DMS53 (cell line): ENCODE measurements at regions not wholly inside any gene's neighbourhood (a gene's known extent, or its start where the extent isn't known, plus 50 kb on each side); places are given as distances from the start of the nearest gene placed in this dataset.
A peak's percentile ranks its signal among the peaks of the same experiment; 100 is the strongest.

ENCODE experiments used
- DNase-seq: peaks from one replicate; lab custom pipeline; 2025; lab: John Stamatoyannopoulos, UW

DNA sequence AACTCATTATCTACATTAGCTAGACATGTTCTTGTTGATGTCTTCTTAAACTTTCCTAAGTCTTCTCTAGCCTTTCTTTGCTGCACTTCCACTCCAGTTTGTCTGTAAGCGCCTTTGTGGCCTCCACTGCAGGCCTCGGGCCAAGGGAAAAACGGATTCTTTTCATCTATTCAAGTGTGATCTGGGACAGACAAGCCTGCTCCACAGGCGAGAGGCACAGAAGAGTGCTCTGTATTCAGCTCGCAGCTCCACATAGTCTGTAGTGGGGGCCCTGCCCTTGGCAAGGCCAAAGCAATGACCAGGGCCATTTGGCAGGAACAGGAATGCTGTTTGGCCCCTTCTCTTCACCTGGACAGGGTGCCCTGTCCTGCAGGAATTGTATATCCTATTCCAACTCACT lies 84.1 kb upstream of the BARX2 start:
- no peak for DNase-seq

DNA sequence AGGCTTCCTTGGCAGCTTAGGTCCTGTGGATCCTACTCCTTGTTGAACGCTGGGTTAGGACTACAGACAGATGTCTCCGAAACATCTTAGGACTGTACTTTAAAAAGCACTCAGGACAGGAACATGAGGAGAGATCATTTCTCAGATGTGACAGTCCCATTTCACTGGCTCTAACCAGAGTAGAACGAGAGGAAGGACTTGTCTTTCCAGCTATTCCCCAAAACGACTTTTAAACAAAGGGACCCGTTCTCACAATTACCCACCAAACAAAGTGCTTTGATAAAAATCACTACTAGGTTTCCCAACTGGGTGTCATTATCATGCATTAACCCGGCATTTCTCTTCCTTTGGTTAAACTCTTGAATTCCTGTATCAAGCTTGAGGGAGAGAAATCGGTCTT lies 84.7 kb upstream of the BARX2 start:
- DNase-seq, result no peak

DNA sequence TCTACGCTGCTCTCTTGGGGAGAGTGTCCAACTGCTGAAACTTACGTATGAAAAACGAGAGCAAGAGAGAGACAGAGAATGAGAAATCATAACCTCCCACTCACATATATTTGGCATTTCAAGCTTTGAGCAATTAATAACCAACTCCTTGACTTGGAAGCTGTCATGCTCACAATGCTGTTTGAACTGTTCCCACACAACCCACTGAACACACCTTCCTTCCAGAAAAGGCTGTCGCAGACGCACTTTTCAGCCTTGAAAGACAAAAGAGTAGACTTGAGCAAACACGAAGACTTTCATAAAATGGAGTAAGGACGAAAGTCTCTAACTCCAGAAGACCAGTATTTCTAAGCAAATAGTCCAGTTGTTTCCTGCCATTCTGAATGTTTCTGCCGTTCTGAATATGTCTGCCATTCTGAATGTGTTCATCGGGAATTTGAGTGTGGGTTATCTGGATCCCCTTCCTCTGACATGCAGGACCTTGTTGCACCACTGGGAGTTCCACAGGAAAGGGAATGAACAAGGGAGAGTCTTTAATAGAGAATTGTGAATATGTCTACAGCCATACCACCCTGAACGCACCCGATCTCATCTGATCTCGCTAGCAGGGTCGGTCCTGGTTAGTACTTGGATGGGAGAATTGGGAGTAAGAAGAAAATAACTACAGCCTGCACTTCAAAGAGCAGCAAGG lies 86.2 kb upstream of the BARX2 start:
- DNase-seq, result peak; percentile 48

DNA sequence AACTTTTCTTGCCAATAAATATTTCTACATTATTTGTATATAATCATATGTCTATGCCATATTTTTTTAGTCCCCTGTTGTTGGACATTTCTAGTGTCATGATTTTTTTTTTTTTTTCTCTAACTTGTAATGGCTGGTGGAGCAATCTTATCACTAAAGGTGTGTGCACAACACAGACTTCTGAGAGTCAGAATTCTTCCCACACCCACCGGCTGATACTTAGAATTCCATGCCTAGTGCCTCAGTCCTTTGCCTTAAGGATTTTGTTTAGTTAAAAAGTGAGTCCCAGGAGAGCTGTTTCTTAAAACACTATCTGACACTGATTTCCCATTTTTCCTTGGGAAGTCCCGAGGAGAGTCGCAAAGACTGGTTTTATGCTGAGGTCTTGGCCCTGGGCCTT lies 87.7 kb upstream of the BARX2 start:
- DNase-seq, result no peak

DNA sequence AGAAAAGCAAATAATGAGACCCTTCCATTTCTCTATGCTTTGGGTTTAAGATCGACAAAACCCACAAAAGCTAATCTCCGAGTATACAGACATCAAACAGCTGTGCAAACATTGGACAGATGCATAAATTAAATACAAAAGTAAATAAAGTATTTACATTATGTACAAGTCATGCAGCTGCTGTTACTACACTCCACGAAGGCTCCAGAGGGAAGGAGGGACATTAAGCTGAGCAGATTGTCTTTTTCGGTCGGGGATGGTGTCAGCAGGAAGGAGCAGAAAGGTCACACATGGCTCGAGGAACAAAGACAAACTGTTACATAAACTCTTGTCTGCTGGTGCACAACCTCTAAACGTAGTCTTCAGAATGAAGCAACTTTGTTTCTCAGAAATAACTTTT lies 88.8 kb upstream of the BARX2 start:
- DNase-seq, result peak; percentile 98

DNA sequence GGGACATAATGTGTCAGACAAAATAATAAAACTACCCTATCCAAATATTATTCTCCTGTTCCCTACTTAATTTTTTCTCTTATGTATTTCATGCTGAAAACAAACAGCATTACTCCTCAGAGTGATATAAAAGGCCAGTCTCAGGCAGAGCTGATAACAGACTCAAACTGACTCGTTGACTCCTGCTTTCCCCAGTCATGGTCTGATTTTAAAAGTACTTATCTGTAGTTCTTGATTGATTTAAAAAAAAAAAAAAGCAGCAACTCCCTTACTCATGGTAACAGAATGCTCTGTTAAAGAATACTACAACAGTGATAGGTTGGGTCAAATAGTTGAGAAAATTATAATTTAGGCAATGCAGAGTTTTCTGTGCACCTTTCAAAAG lies 90.3 kb upstream of the BARX2 start:
- peak; percentile 80 for DNase-seq

DNA sequence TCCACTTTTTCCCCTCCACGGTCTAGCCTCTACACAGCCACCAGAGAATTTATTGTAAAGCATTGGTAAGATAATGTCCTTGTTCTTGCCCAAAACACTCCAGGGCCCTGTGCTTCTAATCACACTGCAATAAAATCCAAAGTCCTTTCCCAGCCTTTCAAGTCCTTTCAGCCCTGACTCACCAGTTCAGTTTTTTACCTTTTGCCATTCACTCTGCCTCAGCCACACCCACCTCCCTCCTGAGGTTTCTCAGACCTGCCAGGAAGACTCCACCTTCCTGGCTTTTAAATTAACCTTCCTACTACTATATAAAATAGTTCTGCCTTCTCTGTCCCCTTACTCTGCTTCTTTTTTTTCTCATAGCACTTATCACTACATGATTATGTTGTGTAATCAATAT lies 91.0 kb upstream of the ARHGAP32 start:
- DNase-seq, result peak; percentile 74

DNA sequence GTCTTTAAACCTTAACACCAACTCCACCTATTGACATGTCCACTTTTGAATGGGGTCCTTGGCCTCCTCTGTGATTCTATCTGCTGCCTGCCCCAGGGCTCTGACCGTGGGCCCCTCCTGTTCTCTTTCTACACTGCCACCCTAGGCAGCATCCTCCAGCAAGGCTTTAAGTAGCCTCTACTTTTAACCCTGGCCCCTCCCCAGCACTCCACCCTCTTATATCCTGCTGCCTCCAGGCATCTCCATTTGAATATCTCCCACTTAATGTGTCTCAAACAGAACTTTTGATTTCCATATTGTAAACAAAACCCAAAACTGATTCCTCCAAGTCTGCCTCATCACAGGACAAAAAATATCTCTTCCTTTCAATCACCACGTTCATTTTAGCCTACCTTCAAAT lies 90.5 kb upstream of the ARHGAP32 start:
- no peak for DNase-seq

DNA sequence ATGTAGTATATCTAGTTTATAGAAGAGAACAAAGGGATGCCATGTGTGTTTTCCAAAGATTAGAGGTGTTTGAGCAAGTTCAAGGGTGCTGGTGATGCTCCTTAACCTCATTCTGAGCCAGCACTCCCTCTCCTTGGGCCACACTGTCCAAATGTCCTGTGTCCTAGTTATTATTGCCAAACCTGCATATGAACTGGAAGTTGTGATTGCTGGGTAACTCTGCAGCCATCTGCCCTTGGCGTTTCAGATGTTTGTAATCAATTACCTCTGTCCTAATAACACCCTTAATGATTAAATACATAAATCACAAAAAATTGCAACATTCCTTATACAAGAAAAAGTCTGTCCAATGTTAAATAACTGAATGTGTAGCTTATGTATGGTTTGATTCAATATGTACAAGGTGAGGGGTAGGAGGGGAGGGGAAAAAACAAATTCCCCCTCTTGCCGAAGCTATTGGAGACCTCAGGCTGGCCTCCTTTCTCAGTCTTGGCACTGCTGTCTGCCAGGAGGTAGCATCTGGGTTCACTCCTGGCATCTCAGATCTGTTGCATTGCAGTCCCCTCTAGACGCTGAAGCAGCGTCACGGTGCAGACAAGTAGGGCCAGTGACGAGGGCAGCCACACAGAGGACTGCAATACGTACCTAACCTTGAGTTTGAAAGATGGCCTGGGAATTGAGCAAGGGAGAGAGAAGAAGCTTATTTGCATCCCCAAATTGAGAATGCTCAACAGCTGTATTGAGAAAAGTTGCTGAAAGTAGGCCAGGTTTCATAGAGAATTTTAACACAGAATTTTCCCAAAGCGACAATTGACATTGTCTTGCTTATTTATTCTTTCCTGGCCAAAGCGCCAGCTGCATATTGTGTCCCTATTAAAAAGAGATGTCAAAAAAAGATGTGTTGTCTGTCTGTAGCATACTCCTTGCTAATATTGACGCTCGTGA lies 89.6 kb upstream of the ARHGAP32 start:
- DNase-seq, result no peak

DNA sequence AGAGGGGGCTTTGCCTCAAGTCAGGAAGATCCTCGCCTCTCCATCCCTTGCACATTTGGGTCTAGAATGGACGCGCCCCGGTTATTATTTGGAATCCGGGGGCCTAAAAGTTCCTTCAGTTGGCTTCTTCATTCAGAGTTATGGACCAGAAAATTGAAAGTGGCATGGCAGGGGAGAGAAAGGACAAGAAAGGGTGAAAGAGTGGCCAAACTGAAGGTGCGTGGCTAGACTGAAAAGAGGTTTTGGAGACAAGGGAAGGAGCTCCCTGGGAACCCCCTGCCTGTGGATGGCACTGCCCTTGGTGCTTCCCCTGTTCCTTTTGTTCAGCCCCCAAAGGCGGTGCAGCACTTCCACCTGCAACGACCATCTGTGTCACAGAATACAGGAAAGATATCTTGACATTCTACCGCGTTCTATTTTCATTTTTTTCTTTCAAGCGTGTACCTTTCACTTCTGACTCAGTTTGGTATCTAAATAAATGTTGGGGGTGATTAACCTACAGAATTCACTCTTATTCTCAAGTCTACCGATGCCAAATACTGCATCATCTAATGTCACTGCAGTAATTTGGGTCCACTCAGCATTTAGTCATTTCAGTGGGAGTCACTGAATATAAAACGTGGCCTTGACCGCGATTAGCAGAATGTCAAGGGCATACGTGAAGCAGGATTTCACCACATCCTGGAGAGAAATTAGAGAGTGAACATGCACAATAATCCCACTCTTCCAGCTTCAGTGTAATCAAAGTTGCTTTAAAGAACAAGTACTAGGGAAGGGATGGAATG lies 88.1 kb upstream of the ARHGAP32 start:
- DNase-seq, result peak; percentile 60

DNA sequence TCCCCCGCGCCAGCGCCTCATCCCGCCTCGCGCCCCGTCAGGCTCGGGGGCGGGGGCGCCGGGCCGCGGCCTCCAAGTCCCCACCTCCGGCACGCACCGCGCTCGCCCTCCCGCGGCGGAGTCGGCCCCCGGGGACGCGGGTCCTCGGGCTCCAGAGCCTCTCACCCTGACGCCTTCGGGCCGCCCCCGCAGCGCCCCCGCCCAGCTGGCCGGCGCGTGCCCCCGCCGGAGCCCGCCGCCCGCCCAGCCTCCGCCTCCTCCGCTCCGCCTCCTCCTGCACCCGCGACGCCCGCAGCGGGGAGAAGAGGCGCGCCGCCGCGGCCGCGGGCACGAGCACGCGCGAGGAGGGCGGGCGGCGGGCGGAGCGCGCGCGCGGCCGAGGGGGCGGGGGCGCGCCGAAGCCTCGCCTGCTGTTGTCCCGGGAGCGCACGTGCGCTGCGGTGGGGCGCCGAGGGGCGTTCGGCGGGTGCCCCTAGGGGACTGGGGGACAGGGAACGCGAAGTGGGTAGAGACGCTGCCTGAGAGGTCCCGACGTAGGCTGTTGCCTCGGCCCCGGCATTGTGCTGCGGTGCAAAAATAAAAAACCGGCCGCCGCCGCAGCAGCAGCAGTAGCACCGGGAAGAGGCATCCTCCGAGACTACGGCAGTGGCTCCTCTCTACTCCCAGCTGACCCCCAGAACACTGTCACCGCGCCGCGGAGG lies 87.4 kb upstream of the ARHGAP32 start:
- peak; percentile 96 for DNase-seq

DNA sequence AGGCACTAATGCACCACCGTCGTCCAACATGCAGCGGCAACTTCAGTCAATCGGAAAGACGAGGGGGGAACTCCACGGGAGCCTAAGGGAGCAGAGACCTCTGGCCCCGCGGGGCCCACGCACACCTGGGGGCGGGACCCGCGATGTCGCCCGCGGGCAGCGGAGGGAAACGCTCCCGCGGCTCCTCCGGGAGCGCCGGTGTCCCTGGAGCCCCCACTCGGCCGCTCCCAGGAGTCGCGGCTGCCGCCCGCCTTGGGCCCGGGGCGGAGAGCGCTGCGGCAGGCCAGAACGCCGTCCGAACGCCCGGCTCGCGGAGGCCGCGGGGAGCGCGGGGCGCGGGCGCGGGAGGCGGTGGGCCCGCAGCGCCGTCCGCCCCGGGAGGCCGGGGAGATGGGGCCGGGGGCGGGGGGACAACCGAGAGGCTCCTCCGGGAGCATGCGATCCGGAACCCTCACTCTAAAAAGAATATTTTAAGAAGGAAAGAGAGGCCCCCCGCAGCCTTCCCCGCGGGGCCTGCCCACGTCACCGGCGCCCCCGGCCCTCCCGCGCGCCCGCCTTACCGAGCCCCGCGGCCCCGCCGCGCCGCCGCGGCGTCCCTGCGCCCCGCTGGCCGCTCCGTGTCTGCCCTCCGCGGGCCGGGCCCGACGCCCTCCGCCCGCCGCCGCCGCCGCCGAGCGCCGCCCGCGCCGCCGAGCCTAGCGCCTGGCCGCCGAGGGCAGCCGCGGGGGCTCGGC lies 86.6 kb upstream of the ARHGAP32 start:
- DNase-seq, result peak; percentile 65

DNA sequence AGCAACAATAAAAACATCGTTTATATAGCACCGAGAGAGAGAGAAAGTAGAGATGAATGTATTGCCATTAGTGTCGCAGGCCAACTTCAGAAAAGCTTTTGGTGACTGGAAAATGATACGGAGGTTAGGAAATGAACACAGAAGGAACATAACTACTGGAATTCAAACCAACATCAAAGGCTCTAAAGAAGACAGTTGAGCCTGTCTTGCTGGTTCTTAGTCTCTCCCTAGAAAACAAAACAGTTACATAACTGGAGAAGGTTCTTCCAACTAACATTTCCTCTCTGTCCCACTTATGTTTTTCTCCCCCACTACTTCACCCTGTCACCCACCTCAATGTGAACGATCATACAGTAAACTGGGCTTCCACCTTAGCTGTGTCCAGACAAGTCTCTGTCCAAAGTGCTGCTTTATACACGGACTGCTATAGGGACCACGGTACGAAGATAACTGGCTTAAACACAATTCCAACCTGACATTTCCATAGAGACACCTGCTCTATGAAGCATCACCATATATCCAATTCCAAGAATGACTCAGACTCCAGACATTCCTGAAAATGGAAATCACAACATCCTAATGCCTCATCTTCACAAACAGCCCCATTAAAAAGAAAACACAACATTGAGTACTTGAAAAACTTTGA lies 85.2 kb upstream of the ARHGAP32 start:
- DNase-seq, result peak; percentile 40

DNA sequence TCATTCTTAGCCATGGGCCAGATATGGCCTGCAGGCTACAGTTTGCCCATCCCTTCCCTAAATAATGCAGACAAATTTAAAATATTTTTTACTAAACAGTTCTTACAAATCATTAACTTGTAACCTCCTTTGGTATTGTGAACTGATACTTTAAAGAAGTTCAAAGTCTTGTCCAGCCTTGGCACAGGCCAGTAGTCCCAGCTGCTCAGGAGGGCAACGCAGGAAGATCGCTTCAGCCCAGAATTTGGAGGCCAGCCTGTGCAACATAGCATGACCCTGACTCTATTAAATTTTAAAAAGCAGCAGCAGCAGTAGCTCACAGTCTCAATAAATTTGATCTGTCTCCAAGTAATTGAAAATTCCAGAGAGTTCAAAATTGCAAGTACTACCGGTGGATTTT lies 83.7 kb upstream of the ARHGAP32 start:
- DNase-seq, result no peak

DNA sequence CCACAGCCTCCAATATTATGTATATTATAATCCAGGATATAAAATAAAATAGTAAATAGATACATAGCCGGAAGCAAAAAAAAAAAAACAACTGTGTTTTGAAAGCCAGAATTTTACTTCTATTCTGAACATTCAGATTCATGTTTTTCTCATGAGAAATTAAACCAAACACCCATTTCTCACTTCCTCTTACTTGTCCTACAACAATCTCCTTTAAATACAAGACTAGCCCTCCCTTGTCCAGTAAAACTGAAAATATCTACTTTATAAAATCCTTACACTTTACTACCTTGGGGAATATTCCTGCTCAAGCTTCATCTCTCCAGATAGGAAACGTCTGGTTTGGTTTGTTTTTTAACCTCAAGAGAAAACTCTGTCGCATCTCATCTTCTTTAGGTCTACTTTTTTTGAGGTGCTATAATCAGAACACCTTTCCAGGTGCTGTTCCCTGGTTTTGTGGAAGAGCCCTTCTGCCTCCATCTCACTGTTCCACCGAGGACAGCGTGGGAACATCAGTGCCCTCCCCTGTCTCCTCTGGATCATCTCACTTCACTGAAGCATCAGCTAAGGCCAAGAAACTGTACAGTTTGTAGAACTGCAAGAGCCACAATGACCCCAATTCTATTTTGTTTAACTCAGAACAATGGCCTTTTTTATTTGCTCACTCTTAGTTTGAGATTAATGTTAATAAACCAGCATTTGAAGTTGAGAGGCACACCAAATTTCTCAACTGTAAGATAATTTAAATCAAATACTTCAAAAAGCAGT lies 82.0 kb upstream of the ARHGAP32 start:
- no peak for DNase-seq

DNA sequence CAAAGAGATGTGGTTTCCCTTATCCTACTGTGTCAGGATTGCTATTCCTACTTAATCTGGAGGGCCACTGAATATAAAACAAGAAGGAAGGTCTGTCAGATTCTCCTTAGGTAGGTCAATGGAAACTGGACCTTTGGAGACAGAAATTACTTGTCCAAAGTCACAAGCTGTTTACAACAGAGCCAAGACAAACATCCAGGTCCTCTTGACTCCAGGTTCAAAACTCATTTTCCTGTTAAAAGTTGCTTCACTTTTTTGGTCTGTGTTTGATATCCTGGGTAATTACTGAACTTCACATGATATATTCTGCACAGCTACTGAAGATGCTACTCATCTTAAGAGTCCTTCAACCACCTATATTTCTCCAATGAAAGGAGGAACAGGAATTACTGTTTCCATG lies 81.2 kb upstream of the ARHGAP32 start:
- no peak for DNase-seq

DNA sequence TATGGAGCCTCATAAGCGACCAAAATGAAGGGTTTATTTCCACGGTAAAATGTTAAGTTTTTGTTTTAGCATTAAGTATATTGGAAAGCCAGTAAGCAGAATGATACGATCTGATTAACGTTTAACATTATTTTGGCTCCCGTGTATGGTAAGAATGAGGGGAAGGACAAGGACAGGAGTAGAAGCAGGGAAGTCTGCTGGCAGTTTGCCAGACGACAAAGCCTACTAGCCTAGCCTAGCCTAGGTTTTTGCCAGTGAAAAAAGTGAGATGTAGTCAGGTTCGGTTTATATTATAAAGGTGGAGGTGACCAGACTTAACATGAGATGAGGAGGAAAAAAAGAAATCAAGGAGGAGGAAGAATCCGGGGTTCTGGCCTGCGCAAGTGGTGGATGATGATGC lies 78.9 kb upstream of the ARHGAP32 start:
- no peak for DNase-seq

DNA sequence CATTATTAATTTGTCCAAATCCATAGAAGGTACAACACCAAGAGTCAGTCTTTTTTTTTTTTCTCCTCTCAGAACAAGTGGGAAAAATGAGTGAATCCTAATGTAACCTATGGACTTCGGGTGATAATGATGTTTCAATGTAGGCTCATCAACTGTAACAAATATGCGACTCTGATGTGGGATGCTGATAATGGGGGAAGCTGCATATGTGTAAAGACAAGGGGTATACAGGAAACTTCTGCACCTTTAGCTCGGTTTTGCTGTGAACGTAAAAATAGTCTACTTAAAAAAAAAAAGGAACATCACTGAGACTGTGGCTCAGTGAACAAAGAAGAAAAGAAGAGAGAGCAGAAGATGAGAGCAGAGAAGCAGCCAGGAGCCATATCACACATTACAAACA lies 78.3 kb upstream of the ARHGAP32 start:
- no peak for DNase-seq

DNA sequence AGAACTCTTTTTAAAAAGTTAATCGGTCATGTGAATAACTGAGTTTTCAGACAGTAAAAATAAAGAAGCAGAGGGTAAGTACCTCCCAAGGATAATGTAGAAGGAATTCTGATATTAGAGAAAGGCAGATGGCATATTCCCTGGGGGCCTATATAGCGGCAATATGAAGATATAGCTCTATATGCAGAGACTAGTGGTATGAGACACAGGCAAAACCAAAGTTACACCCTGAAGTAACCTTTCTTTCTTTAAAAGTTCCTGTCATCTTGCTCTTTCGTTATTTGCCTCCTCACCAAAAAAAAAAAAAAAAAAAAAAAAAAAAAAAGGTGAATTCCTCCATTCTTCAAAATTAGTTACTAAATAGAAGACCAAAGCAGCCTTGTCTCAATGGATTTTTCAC lies 76.2 kb upstream of the ARHGAP32 start:
- no peak for DNase-seq

DNA sequence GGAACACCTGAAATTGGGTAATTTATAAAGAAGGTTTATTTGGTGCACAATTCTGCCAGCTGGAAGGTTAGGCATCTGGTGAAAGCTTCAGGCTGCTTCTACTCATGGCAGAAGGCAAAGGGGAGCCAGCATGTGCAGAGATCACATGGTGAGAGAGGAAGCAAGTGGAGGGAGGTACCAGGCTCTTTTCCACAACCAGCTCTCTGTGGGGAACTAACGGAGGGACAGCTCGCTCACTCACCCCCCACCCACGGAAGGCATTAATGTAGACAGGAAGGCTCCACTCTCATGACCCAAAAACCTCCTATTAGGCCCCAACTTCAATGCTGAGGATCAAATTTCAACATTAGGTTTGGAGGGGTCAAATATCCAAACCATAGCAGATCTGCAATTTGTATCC lies 75.6 kb upstream of the ARHGAP32 start:
- DNase-seq, result no peak
